T-cell (primary cell): ENCODE measurements at regions not wholly inside any gene's neighbourhood (a gene's known extent, or its start where the extent isn't known, plus 50 kb on each side); places are given as distances from the start of the nearest gene placed in this dataset.

Experiments
- ATAC-seq, 4 experiments: fragments of 200-7000 bp in 3 of 4; fragments of 150-1000 bp in 1 of 4; cut with Tn5 transposase; replicated peaks in 1 of 4; 1 replicate in 3 of 4; 2 replicates in 1 of 4; pipeline ENCODE4 v1.10.0; 2021; ENCODE audit warnings: moderate library complexity in 3 of 4, mild to moderate bottlenecking in 2 of 4, moderate number of reproducible peaks in 1 of 4
- CTCF ChIA-PET, 2 donors: fragments of 300-600 bp; sonication (Branson Sonifier 250); formaldehyde crosslinking; loops; one replicate each; lab custom pipeline; 2022; ENCODE audit warnings: antibody characterized with exemption in 2 of 2; lab: Charles Lee
- POLR2A ChIA-PET, 2 donors: fragments of 300-600 bp; sonication (Branson Sonifier 250); formaldehyde crosslinking; loops; one replicate each; lab custom pipeline; 2022; ENCODE audit warnings: antibody characterized with exemption in 2 of 2; lab: Charles Lee
- DNase-seq, 35 experiments: peaks; one replicate each; pipeline versions ENCODE4 v3.0.0 to v3.0.0-alpha.2; 2013 to 2023
- H3K27ac ChIP-seq: one replicate; pipeline ENCODE4 v1.5.1; 2013; ENCODE audit warnings: low read length
- H3K27me3 ChIP-seq, 2 experiments: replicated peaks in 1 of 2; 1 replicate in 1 of 2; 2 replicates in 1 of 2; pipeline versions ENCODE4 v1.6.1 to v1.7.0; 2013; ENCODE audit warnings: low read length in 1 of 2, mixed read lengths in 1 of 2; ENCODE audit not compliant: control insufficient read depth in 2 of 2, insufficient read depth in 2 of 2; ENCODE audit errors: extremely low read depth in 1 of 2
- H3K36me3 ChIP-seq, 2 donors: 1 replicate in 1 of 2; 2 replicates in 1 of 2; pipeline versions ENCODE4 v1.6.1 to v1.7.0; 2013; ENCODE audit warnings: low read length in 1 of 2; ENCODE audit not compliant: control insufficient read depth in 2 of 2, insufficient read depth in 1 of 2; ENCODE audit errors: extremely low read depth in 1 of 2
- H3K4me1 ChIP-seq, 2 experiments: 1 replicate in 1 of 2; 2 replicates in 1 of 2; pipeline versions ENCODE4 v1.6.1 to v1.7.0; 2013; ENCODE audit warnings: low read length in 2 of 2, mixed read lengths in 1 of 2; ENCODE audit not compliant: insufficient read depth in 2 of 2, control insufficient read depth in 1 of 2; ENCODE audit errors: extremely low read depth in 1 of 2
- H3K4me3 ChIP-seq, 2 donors: 1 replicate in 1 of 2; 2 replicates in 1 of 2; pipeline versions ENCODE4 v1.5.1 to v1.7.0; 2013; ENCODE audit warnings: mild to moderate bottlenecking in 2 of 2, low read length in 1 of 2, moderate library complexity in 1 of 2; ENCODE audit not compliant: control insufficient read depth in 1 of 2; ENCODE audit errors: extremely low read depth in 1 of 2
- H3K9me3 ChIP-seq: 2 replicates; pipeline ENCODE4 v1.7.0; 2013
- H3K27ac Mint-ChIP-seq, 2 donors: one replicate each; pipeline ENCODE4 v1.8.0; 2020 to 2021; ENCODE audit warnings: mild to moderate bottlenecking in 2 of 2, mixed read lengths in 2 of 2
- H3K27me3 Mint-ChIP-seq, 2 donors: one replicate each; pipeline ENCODE4 v1.8.0; 2021 to 2022; ENCODE audit warnings: mixed read lengths in 2 of 2
- H3K36me3 Mint-ChIP-seq: one replicate; pipeline ENCODE4 v1.8.0; 2021; ENCODE audit warnings: mixed read lengths
- H3K4me1 Mint-ChIP-seq, 3 donors: one replicate each; pipeline ENCODE4 v1.8.0; 2020 to 2022; ENCODE audit warnings: mixed read lengths in 3 of 3, mild to moderate bottlenecking in 1 of 3
- H3K4me3 Mint-ChIP-seq, 3 donors: one replicate each; pipeline ENCODE4 v1.8.0; 2020 to 2022; ENCODE audit warnings: mild to moderate bottlenecking in 3 of 3, mixed read lengths in 3 of 3, moderate library complexity in 3 of 3
- H3K9me3 Mint-ChIP-seq, 3 donors: one replicate each; pipeline ENCODE4 v1.8.0; 2020 to 2022; ENCODE audit warnings: mixed read lengths in 3 of 3
- WGBS: methylation state at CpG from one replicate; pipeline ENCODE4 v1.1.5; 2013; ENCODE audit warnings: missing lambda C conversion rate; ENCODE audit not compliant: insufficient coverage; 5-methylcytosine and 5-hydroxymethylcytosine counted together

DNA sequence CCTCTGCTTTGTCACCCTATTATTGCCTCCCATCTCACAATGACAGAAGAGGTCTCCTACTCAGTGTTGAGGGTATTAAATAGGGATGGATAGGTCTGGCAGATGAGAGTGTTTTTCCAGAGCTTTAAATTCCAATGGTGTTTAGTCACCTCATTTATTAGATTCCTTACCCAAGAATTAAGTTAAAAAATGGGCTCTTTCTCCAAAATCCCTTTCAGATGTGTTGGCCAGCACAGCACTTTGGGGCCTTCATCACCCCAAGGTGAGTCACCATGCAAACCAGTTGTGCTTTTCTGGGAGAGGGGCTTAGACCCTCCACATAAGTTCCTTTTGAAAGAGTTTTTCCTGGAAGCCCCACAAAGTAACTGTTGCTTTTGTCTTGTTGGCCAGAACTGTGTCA, 78.4 kb downstream of the CYP26A1 start:
- Histone ChIP-seq H3K9me3 (peaks cover 3% of the 10 kb centered on the region), H3K4me1 (peaks cover 14 to 15% of the 10 kb centered on the region in 2 experiments), H3K36me3 (no peaks in the 10 kb centered on the region), H3K27ac (no peak overlapping the region), H3K4me3 (no peak overlapping the region), H3K27me3 (peaks cover 5 to 12% of the 10 kb centered on the region in 2 experiments)
- H3K4me3 Mint-ChIP-seq, result no peak overlapping the region
- CTCF ChIA-PET, result interaction anchor here in 1 of 2 donors (0.6 kb wide), 1 partner anchor 173 kb away, joined by 3 read pairs; no protein-coding TSS in a partner anchor
- H3K4me1 Mint-ChIP-seq, result peaks cover 21 to 22% (median 21%) of the 10 kb centered on the region in 3 donors
- H3K36me3 Mint-ChIP-seq, result no peaks in the 10 kb centered on the region
- H3K27ac Mint-ChIP-seq, result no peak overlapping the region
- peaks cover 5 to 9% of the 10 kb centered on the region in 2 donors for H3K27me3 Mint-ChIP-seq
- POLR2A ChIA-PET, result interaction anchor here in 1 of 2 donors (0.5 kb wide), 1 partner anchor 29 kb away, joined by 3 read pairs; no protein-coding TSS in a partner anchor
- no peak for ATAC-seq
- DNase-seq, result no peak
- peaks cover 4 to 13% (median 5%) of the 10 kb centered on the region in 3 donors for H3K9me3 Mint-ChIP-seq

DNA sequence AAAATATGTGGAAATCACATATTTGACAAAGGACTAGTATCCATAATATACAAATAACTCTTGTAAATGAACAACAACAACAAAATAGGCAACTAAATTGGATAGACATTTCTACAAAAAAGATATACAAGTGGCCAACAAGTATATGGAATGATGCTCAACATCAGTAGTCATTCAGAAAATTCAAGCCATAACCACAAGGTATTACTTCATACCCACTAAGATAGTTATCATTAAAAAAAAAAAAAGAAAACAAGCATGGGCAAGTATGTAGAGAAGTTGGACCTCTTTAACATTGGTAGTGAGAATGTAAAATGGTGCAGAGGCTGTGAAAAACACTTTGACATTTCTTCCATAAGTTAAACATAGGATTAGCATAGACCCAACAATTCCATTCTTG, 80.8 kb downstream of the CYP26A1 start:
- no peak overlapping the region for H3K4me3 ChIP-seq
- ATAC-seq, result no peak
- H3K27me3 ChIP-seq, result peaks cover 0 to 8% of the 10 kb centered on the region in 2 experiments
- peaks cover 3% of the 10 kb centered on the region for H3K9me3 ChIP-seq
- Mint-ChIP-seq H3K4me1 (peaks cover 21 to 22% (median 21%) of the 10 kb centered on the region in 3 donors), H3K27ac (no peak overlapping the region), H3K27me3 (peaks cover 0 to 4% of the 10 kb centered on the region in 2 donors), H3K4me3 (no peak overlapping the region), H3K36me3 (peaks cover 2% of the 10 kb centered on the region), H3K9me3 (peaks cover 4 to 32% (median 8%) of the 10 kb centered on the region in 3 donors)
- CTCF ChIA-PET, result no interaction called here
- DNase-seq, result no peak
- H3K36me3 ChIP-seq, result no peaks in the 10 kb centered on the region
- H3K27ac ChIP-seq, result no peak overlapping the region
- POLR2A ChIA-PET, result no interaction called here
- H3K4me1 ChIP-seq, result peaks cover 14 to 15% of the 10 kb centered on the region in 2 experiments

DNA sequence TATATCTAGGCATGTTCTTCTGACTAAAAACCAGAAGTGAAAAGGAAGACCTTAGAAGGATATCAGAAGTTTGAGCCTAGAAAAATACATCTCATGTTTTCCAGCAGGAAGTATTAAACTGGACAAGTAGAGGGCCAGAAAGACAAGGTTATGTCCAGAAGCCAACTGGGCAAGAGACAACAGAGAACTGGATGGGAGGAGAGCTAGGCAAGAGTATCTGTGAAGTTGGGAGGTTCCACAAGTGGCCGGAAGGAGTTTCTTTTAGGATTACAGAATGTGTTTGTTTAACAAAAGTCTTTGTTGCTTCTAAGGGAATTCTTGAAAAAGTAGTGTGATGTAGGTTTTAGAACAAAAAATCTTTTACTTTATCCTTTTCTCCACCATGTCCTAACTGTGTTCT, 86.4 kb downstream of the CYP26A1 start:
- ATAC-seq (no peak), DNase-seq (no peak)
- H3K4me1 Mint-ChIP-seq, result no peaks in the 10 kb centered on the region
- Histone ChIP-seq H3K27ac (no peak overlapping the region), H3K36me3 (no peaks in the 10 kb centered on the region), H3K4me3 (no peak overlapping the region), H3K4me1 (no peaks in the 10 kb centered on the region), H3K27me3 (peaks cover 0 to 3% of the 10 kb centered on the region in 2 experiments), H3K9me3 (peaks cover 3% of the 10 kb centered on the region)
- H3K4me3 Mint-ChIP-seq, result no peak overlapping the region
- H3K27ac Mint-ChIP-seq, result no peak overlapping the region
- ChIA-PET POLR2A (no interaction called here), CTCF (no interaction called here)
- peaks cover 2% of the 10 kb centered on the region for H3K36me3 Mint-ChIP-seq
- WGBS, result no CpG with 5 or more reads among the region's 1 CpG
- H3K9me3 Mint-ChIP-seq, result peaks cover 4 to 30% (median 15%) of the 10 kb centered on the region in 3 donors
- peaks cover 0 to 8% of the 10 kb centered on the region in 2 donors for H3K27me3 Mint-ChIP-seq

DNA sequence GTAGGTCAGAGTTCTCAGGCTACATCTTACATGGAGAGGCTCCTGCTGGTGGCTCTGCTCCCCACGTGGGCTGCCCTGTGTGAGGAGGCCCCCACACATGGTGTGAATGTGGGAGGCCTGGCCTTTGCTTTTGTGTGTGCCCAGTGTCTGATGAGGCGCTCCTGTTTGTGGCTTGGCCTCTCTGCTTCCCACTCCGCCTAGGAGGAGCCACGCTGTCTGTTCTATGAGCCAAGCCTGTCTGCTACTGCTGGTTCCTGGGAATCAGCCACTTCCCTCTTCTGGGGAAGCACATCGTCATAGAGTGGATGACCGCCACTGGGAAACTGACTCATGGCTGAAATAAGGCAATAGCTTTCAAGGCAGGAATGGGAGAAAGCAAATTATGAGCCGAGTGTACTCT, 87.1 kb downstream of the CYP26A1 start:
- Mint-ChIP-seq H3K4me1 (no peaks in the 10 kb centered on the region), H3K36me3 (peaks cover 2% of the 10 kb centered on the region), H3K27me3 (peaks cover under 1 to 8% of the 10 kb centered on the region in 2 donors), H3K9me3 (peaks cover under 1 to 24% (median 11%) of the 10 kb centered on the region in 3 donors), H3K27ac (no peak overlapping the region), H3K4me3 (no peak overlapping the region)
- peaks cover 0 to 3% of the 10 kb centered on the region in 2 experiments for H3K27me3 ChIP-seq
- no peak for DNase-seq
- ChIA-PET CTCF (no interaction called here), POLR2A (no interaction called here)
- H3K27ac ChIP-seq, result no peak overlapping the region
- H3K4me3 ChIP-seq, result no peak overlapping the region
- H3K4me1 ChIP-seq, result no peaks in the 10 kb centered on the region
- no peaks in the 10 kb centered on the region for H3K9me3 ChIP-seq
- no peak for ATAC-seq
- H3K36me3 ChIP-seq, result no peaks in the 10 kb centered on the region
- WGBS, result 81% methylated on average over 6 of the region's 7 CpGs

DNA sequence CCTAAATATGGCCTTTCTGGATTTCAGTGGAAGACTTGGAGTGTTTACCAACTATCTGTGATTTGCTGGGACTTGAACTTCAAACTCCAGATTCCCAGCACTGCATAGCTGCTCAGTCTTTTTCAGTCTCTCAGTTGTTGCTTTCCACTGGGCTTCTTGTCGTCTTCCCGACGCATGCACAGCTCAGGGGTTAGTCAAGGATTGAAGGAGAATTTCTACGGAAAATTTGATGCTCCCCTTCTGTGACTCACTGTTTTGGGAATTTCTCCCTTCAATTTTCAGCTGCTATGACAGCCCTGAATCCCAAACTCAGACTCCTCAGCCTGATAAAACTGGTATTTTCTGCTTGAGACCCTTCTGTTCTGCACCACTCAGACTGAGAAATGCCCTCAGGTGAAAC, 91.7 kb downstream of the CYP26A1 start:
- POLR2A ChIA-PET, result no interaction called here
- DNase-seq (no peak), ATAC-seq (no peak)
- peaks cover 8% of the 10 kb centered on the region in 3 donors for H3K9me3 Mint-ChIP-seq
- no peak overlapping the region for H3K27ac Mint-ChIP-seq
- peaks cover 20 to 23% of the 10 kb centered on the region in 2 donors for H3K27me3 Mint-ChIP-seq
- H3K36me3 Mint-ChIP-seq, result peaks cover 5% of the 10 kb centered on the region
- CTCF ChIA-PET, result no interaction called here
- Histone ChIP-seq H3K36me3 (no peaks in the 10 kb centered on the region), H3K27me3 (peaks cover 0 to 3% of the 10 kb centered on the region in 2 experiments), H3K4me3 (no peak overlapping the region), H3K9me3 (no peaks in the 10 kb centered on the region), H3K27ac (no peak overlapping the region), H3K4me1 (no peaks in the 10 kb centered on the region)
- H3K4me3 Mint-ChIP-seq, result no peak overlapping the region
- WGBS, result 83% methylated on average over 4 of the region's 4 CpGs
- no peaks in the 10 kb centered on the region for H3K4me1 Mint-ChIP-seq

DNA sequence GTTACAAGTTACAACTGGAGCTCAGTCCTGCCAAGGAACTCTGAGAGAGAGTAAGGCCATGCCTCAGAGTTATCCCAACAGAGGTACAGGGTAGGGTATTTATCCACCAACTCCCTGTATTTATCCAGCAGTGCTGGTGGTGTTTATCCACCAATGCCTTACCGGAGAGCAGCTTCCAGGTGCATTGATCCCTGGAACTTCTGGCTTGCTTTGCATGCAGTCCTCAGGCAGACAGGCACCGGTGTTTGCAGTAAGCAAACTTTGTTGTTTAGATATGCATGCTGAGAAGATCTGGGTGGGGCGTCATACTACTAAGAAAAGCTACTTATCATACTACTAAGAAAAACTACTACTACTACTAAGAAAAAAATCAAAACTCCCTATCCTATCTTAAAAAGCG, 92.4 kb downstream of the CYP26A1 start:
- WGBS, result 67% methylated on average over 1 of the region's 4 CpGs
- no peak overlapping the region for H3K4me3 Mint-ChIP-seq
- H3K27ac Mint-ChIP-seq, result no peak overlapping the region
- Histone ChIP-seq H3K9me3 (no peaks in the 10 kb centered on the region), H3K27me3 (no peaks in the 10 kb centered on the region), H3K36me3 (no peaks in the 10 kb centered on the region), H3K4me1 (no peaks in the 10 kb centered on the region), H3K27ac (no peak overlapping the region), H3K4me3 (no peak overlapping the region)
- H3K27me3 Mint-ChIP-seq, result peaks cover 21 to 23% of the 10 kb centered on the region in 2 donors
- ATAC-seq, result no peak
- peaks cover 10 to 11% (median 10%) of the 10 kb centered on the region in 3 donors for H3K9me3 Mint-ChIP-seq
- CTCF ChIA-PET, result no interaction called here
- no peaks in the 10 kb centered on the region for H3K4me1 Mint-ChIP-seq
- POLR2A ChIA-PET, result no interaction called here
- no peak for DNase-seq
- H3K36me3 Mint-ChIP-seq, result peaks cover 7% of the 10 kb centered on the region

DNA sequence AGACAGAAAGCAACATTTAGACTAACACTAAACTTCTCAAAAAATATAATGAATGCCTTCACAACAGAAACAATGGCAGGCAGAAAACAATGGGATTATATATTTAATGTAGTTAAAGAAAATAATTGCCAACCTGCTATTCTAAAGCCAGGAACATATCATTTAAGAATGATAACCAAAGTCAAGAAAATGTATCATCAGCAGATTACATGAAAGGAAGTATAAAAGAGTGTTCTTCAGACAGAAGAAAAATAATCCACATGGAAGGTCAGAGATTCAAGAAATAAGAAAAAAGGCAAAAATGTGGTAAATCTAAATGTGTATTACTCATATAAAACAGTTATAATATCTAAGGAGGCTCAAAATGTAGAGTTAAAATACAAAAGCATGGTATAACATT, 98.1 kb downstream of the CYP26A1 start:
- H3K27ac Mint-ChIP-seq, result no peak overlapping the region
- no peak overlapping the region for H3K4me3 ChIP-seq
- H3K4me1 Mint-ChIP-seq, result no peaks in the 10 kb centered on the region
- H3K27ac ChIP-seq, result no peak overlapping the region
- peaks cover 0 to 2% of the 10 kb centered on the region in 2 experiments for H3K27me3 ChIP-seq
- no peaks in the 10 kb centered on the region for H3K36me3 ChIP-seq
- CTCF ChIA-PET, result no interaction called here
- no peak overlapping the region for H3K4me3 Mint-ChIP-seq
- POLR2A ChIA-PET, result no interaction called here
- H3K9me3 Mint-ChIP-seq, result peaks cover 4 to 11% (median 10%) of the 10 kb centered on the region in 3 donors
- H3K9me3 ChIP-seq, result no peaks in the 10 kb centered on the region
- H3K36me3 Mint-ChIP-seq, result peaks cover 7% of the 10 kb centered on the region
- peaks cover 7 to 18% of the 10 kb centered on the region in 2 donors for H3K27me3 Mint-ChIP-seq
- no peak for ATAC-seq
- H3K4me1 ChIP-seq, result no peaks in the 10 kb centered on the region
- DNase-seq, result no peak
